HG02938 (cell line): ENCODE measurements at regions not wholly inside any gene's neighbourhood (a gene's known extent, or its start where the extent isn't known, plus 50 kb on each side); places are given as distances from the start of the nearest gene placed in this dataset.
"Not testable (repeated sequence)": the region's sequence is repeated elsewhere in the genome, so short reads cannot be mapped to it uniquely, and the experiment has no call there.

Source experiments
- ATAC-seq: cut with Tn5 transposase; IDR thresholded peaks from one replicate; pipeline ENCODE4 v1.9.1; 2021; ENCODE audit warnings: mild to moderate bottlenecking, moderate library complexity; ENCODE audit not compliant: unreplicated experiment

DNA sequence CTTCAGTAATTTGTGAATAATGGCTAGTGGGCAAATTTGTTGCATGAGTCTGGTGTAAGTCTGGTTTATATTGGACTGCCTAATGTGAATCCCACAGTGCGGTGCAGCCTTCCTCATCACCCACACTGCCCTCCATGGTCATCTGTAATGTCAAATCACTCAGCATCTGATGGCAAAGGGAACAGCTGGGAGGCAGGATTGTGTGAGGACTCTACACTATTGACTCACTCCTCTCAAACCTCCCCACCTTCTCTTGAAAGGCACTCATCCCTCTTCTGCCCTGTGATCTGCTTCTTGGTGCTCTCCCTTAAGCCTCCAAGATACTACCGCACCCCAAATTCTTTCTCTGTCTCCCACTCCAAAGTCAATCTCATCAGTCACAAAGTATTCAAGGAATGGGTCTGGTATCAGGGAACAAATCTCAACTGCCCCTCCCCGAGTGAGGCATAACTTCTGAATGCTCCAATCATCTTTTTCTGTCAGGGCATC, 146.0 kb upstream of the BEND6 start:
- ATAC-seq, result no peak

DNA sequence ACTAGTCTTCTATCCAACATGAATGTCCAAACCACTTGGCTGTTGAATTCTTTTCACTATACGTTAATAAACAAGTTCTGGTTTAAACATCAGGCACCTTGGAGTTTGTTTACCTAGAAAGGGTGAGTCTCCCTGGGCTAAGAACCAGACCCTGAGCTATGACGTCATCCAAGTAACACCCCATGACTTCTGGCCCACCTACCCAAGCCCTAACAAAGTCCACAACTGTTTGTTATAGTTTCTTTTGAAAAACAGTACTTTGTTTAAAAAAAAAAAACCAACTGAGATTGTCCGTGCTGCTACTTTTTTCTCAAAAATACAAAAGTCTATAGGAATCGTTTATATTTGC, 146.9 kb upstream of the BEND6 start:
- no peak for ATAC-seq

DNA sequence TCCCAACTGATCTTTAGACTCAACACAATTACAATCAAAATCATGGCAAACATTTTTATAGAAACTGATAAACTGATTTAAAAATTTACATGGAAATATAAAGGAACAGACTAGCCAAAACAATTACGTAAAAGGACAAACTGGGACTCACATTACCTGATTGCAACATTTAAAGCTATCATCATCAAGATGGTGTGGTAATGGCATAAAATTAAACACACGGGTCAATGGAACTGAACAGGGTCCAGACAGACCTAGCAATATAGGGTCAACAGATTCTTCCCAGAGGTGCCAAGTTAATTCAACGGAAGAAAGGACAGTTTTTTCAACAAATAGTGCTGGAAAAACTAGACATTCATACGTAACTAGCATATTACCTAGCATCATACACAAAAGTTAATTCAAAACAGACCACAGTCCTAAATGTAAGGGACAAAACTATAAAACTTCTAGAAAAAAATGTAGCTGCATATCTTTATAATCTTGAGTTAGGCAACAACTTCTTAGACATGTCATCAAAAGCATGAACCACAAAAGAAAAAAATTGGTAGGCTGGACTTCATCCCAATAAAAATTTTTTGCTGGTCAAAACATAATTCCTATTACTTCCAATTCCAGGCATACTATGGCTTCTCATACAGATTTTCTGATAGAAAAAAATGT, 147.4 kb upstream of the BEND6 start:
- no peak for ATAC-seq

DNA sequence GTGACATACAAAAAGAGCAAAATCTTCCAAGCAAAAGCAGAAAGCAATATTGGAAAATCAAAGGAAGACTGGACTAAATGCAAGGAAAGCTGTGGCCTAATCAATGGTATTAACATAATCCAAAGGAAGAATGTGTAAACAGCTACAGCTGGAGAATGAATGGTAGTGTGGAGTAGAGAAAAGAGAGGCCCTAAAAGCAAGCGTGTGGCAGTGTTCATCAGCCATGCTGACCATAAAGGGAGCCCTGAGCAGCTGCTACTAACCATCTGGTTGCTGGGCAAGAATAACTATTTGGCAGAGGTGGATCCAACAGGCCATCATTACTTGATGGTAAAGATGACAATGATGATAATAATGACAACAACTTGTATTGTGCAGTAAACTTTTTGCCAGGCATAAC, 148.5 kb upstream of the BEND6 start:
- ATAC-seq, result no peak

DNA sequence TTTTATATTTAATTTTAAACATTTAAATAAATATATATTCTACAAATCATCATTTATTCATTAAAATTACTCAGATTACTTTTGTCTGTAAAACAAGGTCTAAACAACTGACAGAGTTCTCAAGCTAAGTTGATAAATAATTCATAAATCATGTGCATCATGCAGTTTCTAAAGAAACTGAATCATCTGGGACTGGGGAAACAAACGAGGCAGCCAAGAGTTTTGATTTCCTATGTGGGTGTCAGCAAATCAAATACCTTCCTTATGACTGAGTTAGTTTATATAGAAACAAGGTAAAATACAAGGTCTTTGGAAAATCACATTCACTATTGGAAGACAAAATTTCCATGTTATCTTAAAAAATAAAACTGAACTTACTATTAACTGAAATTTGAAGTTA, 149.9 kb upstream of the BEND6 start:
- no peak for ATAC-seq

DNA sequence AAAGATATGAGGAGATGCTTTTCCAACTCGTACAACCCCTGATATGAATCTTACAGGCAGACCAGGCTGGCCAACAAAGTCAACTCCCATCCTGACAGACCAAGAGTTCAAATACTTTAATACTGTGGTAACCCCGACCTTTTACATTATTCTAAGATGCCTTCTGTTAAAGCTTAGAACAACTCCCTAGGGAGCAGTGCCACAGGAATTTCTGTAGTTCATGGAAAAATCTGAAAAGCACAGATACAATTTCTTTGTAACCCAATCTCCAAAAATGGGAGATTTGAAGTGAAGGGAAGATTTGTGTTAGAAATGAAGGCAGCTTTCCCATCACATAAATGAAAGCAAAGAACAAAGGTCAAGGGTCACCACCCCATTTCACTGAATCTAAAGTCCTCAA, 151.3 kb upstream of the BEND6 start:
- no peak for ATAC-seq

DNA sequence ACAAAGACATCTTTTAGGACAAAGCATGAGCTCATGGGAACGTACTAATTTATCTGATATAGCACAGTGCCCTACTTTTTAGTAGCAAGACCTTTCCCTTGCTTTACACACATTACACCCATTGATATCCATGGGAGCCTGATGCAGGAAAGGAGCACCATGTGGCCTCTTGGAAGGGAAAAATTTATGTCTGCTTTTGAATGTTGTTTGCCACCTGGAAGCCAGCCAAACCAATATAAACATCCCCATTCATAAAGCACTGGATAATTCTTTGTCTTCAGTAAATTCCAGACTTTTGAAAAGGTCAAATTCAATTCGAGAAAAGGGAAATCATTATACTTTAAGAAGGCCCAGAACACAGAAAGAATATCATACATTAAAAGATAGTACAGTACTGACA, 152.3 kb upstream of the BEND6 start:
- ATAC-seq, result no peak

DNA sequence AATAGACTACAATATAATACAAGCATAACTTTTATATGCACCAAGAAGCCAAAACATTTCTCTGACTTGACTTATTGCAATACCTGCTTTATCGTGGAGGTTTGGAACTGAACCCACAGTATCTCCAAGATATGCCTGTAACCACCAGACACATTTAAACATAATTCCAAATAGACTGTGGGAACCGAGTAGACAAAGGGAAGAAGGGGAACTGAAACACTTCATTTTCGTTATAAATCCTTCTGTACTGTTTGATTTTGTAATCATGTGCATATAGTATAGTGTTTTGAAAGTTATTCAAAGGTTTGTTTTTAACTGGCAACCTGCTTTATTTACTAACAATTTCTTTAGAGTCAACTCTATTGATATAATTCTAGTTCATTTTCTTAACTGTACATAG, 154.9 kb upstream of the BEND6 start:
- no peak for ATAC-seq

DNA sequence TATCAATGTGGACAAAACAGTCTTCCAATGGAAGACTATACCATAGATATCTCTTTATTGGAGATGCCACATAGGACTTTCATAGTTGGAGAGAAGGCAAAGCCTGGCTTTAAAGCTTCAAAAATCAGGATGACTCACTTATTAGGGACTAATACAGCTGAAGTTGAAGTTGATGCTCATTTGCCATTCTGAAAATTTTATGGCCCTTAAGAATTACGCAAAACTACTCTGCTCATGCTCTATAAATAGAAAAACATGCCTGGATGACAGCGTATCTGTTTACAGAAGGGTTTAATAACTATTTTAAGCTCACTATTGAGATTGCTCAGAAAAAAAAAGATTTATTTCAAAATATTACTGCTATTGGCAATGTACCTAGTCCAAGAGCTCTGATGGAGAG, 155.5 kb upstream of the DST start:
- no peak for ATAC-seq

DNA sequence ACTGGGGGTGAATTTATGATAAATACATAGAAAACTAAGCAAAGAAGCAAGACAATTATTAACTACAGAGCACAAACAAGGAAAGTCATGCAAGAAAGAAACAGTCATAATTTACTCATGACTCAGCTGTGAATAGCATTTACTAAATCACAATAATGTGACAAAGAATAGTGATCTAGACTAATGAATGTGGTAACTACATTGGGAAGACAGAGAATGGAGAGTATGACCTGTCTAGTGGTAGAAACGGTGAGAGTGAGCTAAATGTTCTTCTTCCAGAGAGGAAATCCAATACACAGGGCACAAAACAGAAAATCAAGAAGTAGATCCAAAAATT, 153.5 kb upstream of the DST start:
- ATAC-seq, result no peak

DNA sequence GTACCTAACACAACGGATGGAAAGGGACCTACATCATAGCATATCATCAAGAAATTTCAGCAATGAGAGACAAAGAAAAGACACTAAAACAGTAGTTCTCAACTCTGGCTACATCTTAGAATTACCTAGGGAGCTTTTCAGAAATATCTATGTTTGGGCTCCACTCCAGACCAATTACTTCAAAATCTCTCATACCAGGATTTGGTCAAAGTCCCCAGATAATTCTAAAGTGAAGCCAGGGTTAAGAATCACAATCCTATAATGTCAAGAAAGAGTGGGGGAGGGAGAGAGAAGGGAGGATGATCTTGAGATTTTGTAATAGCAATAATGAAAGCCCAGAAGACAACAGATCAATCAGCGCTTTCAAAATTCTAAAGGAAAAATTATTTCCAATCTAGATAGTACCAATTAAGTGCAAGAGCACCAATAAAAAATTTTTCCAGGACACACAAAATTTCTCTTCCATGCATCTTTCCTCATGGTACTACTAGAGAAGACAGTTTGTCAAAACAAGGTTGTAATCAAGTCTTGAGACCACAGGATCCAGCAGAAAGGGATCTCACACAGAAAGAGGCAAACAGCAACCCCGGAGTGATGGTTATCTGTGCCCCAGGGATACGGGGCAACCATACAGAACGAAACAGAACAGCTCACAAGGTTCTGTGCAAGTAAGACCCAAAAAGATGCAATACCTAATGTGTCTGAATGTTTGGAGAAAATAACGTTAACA, 152.9 kb upstream of the DST start:
- ATAC-seq, result no peak

DNA sequence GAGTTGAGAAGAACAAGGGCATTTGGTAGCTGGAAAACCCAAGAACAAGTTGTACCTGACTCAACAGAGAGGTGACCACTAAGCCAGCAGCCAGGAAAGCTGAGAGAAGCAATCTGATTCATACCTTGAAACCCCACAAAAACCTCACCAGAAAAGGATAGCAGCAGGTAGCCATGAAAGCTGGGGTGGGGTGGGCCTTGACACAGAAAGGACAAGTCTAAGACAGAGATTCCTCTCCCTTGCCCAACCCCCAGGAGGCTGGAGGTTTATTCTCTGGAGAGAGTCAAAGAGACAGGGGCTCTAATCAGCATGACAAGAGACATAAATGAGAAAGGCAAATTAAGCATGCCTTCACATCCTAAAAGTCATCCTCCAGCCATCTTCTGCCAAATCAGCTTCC, 151.7 kb upstream of the DST start:
- peak; percentile 39 for ATAC-seq

DNA sequence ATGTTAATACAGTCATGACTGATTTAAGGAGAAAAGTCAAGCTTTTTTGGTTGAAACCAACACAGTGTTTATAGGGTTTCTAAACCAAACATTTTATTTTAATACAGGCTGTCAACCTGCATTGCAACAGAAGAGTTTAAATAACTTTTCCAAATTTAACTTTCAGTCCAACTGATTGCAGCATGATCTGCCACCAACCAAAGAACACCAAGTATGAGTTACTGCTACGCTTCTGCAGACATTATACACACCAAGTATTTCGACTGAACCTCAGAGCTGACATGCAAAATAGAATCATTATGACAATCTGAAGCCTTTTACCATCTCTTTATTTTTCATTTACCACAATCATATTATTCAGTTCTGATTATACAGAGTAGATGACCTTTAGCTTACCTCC, 151.2 kb upstream of the DST start:
- peak; percentile 19 for ATAC-seq

DNA sequence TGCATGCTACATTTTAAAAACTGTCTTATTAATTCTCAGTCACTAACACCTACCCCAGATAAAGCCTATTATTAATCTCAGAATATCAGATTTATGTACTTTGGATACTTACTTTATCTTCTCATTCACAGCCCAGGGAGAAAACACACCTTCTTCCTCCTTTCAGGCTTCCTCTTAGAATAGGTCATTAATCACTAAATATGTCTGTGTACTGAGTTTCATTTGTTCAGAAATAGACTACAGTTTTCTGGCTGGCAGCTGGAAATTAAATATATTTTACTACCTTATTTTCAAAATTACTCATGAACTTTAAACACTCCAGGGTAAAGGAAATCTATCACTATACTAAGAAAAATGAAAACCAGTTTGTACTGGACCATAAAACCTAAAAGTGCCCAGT, 147.7 kb upstream of the DST start:
- ATAC-seq, result no peak

DNA sequence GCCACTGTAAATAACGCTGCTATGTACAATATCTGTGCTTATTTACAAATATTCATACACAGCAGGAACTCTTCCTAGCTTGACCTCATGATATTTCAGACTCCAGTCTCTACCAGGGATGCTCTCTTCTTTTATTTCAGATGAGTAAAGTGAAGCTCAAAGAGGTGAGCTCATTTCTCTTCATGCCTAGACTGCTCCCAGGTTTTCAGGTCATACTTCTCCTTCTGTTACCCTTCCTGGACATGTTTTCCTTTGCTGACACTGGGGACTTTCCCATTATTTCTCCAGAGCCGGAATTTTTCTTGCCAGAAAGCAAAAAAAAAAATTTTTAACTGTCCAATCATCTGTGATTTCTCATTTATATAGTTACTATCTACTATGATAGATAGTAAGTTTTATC, 147.2 kb upstream of the DST start:
- no peak for ATAC-seq

DNA sequence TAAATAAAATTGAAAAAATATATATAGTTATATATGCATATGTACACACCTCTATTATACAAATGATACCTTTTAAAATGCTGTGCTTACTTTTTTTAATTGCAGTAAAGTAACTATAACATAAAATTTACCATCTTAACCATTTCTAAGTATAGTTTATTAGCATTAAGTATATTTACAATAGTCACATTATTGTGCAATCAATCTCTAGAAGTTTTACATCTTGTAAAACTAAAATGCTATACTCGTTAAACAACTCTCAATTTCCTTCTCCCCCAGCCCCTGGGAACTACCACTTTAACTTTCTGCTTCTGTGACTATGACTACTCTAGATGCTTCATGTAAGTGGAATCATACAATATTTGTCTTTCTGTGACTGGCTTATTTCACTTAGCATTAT, 146.7 kb upstream of the DST start:
- no peak for ATAC-seq

DNA sequence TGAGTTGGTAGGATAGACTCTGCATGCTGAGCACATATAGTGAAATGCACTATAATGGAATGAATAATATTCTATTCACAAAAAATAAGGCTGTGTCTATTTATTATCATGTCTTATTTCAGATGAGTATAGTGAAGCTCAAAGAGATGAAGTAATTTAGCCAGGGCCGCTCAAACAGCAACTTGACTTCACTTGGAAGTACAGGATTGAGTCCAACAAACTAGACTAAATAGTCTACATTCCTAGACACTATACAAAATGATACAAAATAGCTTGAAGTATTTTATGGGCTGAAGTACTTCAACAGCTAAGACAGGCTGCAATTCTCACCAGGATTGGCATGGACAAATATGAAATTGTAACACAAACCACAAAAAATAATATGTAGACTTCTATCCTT, 144.5 kb upstream of the DST start:
- ATAC-seq, result no peak

DNA sequence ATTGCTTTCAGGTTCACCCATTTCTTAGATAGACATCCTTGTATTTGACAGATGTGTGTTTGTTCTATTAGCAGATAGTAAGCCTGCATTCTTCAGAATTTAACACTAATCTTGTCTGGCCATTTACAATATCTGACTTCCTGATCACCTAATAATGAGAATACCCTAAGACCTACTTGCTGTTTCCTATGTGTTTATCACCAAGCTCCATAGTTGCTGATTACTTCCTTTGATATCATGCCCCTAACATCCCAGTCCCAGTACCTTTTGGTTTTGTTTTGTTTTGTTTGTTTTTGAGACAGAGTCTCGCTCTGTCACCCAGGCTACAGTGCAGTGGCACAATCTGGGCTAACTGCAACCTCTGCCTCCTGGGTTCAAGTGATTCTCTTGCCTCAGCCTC, 143.6 kb upstream of the DST start:
- ATAC-seq, result no peak

DNA sequence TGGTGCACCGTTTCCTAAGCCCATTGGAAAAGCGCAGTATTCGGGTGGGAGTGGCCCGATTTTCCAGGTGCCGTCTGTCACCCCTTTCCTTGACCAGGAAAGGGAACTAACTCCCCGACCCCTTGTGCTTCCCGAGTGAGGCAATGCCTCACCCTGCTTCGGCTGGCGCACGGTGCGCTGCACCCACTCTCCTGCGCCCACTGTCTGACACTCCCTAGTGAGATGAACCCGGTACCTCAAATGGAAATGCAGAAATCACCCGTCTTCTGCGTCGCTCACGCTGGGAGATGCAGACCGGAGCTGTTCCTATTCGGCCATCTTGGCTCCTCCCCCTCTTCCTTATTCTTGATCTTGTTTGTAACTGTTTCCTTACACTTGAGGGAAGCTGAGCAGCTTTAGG, 142.8 kb upstream of the DST start:
- ATAC-seq, result not testable (repeated sequence)

DNA sequence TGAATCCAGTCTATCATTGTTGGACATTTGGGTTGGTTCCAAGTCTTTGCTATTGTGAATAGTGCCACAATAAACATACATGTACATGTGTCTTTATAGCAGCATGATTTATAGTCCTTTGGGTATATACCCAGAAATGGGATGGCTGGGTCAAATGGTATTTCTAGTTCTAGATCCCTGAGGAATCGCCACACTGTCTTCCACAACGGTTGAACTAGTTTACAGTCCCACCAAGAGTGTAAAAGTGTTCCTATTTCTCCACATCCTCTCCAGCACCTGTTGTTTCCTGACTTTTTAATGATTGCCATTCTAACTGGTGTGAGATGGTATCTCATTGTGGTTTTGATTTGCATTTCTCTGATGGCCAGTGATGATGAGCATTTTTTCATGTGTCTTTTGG, 137.4 kb upstream of the DST start:
- ATAC-seq, result not testable (repeated sequence)

DNA sequence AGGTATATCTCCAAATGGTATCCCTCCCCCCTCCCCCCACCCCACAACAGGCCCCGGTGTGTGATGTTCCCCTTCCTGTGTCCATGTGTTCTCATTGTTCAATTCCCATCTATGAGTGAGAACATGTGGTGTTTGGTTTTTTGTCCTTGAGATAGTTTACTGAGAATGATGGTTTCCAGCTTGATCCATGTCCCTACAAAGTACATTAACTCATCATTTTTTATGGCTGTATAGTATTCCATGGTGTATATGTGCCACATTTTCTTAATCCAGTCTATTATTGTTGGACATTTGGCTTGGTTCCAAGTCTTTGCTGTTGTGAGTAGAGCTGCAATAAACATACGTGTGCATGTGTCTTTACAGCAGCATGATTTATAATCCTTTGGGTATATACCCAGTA, 135.8 kb upstream of the DST start:
- not testable (repeated sequence) for ATAC-seq

DNA sequence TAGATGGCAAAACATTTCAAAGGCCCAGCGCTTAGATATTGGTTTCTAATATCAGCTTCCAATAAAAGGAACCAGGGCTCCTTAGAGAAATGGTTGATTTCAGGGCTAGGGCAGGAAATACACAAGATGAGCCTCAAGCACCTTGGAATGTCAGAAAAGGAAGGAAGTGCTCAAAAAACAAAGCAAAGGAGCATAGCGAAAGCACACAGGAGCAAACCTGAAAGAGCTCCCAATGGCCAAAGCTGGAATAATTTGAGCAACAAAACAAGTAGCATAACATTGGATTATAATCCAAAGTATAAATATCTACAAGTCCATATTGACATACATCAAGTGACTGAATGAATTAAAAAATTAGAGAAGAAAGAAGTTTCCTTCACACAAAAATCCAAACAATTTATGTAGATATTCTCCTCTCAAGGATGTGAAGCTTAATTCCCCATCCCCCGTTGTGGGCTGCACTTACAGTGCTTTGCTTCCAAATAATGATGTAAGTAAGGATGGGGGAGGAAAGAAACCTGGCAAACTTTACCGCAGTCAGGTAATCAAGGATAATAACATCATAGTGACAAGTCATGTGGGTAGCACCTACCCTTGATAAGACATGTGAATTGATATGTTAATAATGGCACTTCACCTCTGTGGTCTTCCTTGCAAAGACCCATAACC, 132.9 kb upstream of the DST start:
- ATAC-seq, result no peak
